ENCODE measurements at regions not wholly inside any gene's neighbourhood (a gene's known extent, or its start where the extent isn't known, plus 50 kb on each side); places are given as distances from the start of the nearest gene placed in this dataset.

GRCh38 chr6:102417368-102417998 lies 1024.0 kb downstream of the GRIK2 start:
- no peak for DNase-seq (ENCODE audit: low read depth, low spot score)

- no peak for DNase-seq (ENCODE audit: low read depth, low spot score)
These were observed 1022.4 kb downstream of the GRIK2 start for GRCh38 chr6:102415891-102416290.

GRCh38 chr6:102411796-102412195 lies 1018.3 kb downstream of the GRIK2 start:
- no peak for DNase-seq (ENCODE audit: low read depth, low spot score)

GRCh38 chr6:102407886-102408741 lies 1014.6 kb downstream of the GRIK2 start:
- no peak for DNase-seq (ENCODE audit: low read depth, low spot score)

- DNase-seq (ENCODE audit: low read depth, low spot score) = no peak
These were observed 1012.4 kb downstream of the GRIK2 start for GRCh38 chr6:102405860-102406259.

GRCh38 chr6:102402635-102403329 lies 1009.3 kb downstream of the GRIK2 start:
- no peak for DNase-seq (ENCODE audit: low read depth, low spot score)

GRCh38 chr6:102398788-102399390 lies 1005.4 kb downstream of the GRIK2 start:
- no peak for DNase-seq (ENCODE audit: low read depth, low spot score)

- DNase-seq (ENCODE audit: low read depth, low spot score) = no peak
These were observed 997.0 kb downstream of the GRIK2 start for GRCh38 chr6:102390541-102390940.

- no peak for DNase-seq (ENCODE audit: low read depth, low spot score)
These were observed 996.5 kb downstream of the GRIK2 start for GRCh38 chr6:102389994-102390393.

GRCh38 chr6:102387326-102388033 lies 994.0 kb downstream of the GRIK2 start:
- DNase-seq (ENCODE audit: low read depth, low spot score) = no peak

GRCh38 chr6:102381203-102381602 lies 987.7 kb downstream of the GRIK2 start:
- no peak for DNase-seq (ENCODE audit: low read depth, low spot score)

- no peak for DNase-seq (ENCODE audit: low read depth, low spot score)
These were observed 962.7 kb downstream of the GRIK2 start for GRCh38 chr6:102356170-102356569.

GRCh38 chr6:102355578-102355977 lies 962.1 kb downstream of the GRIK2 start:
- DNase-seq (ENCODE audit: low read depth, low spot score) = no peak

GRCh38 chr6:102352552-102352951 lies 959.0 kb downstream of the GRIK2 start:
- no peak for DNase-seq (ENCODE audit: low read depth, low spot score)

- DNase-seq (ENCODE audit: low read depth, low spot score) = no peak
These were observed 951.3 kb downstream of the GRIK2 start for GRCh38 chr6:102344769-102345168.

- DNase-seq (ENCODE audit: low read depth, low spot score) = no peak
These were observed 946.8 kb downstream of the GRIK2 start for GRCh38 chr6:102340311-102340710.

- DNase-seq (ENCODE audit: low read depth, low spot score) = no peak
These were observed 940.2 kb downstream of the GRIK2 start for GRCh38 chr6:102333736-102334135.

GRCh38 chr6:102327697-102328225 lies 934.3 kb downstream of the GRIK2 start:
- no peak for DNase-seq (ENCODE audit: low read depth, low spot score)

GRCh38 chr6:102313699-102314098 lies 920.2 kb downstream of the GRIK2 start:
- DNase-seq (ENCODE audit: low read depth, low spot score) = no peak

GRCh38 chr6:102309700-102310099 lies 916.2 kb downstream of the GRIK2 start:
- DNase-seq (ENCODE audit: low read depth, low spot score) = no peak

- DNase-seq (ENCODE audit: low read depth, low spot score) = no peak
These were observed 906.8 kb downstream of the GRIK2 start for GRCh38 chr6:102300350-102300749.
